ENCODE measurements at regions not wholly inside any gene's neighbourhood (a gene's known extent, or its start where the extent isn't known, plus 50 kb on each side); places are given as distances from the start of the nearest gene placed in this dataset.

- no peak for TF ChIP-seq CTCF (conservative IDR thresholded peaks at IDR 0.05)
- no peak for TF ChIP-seq EZH2 (IDR thresholded peaks at IDR 0.05; ENCODE audit: low read depth)
These were observed 54.4 kb downstream of the MRPL36 start for GRCh38 chr5:1745123-1745795.

Measured in PC-9 (cell line).